IPS-NIHi7 (cell line): ENCODE measurements at regions not wholly inside any gene's neighbourhood (a gene's known extent, or its start where the extent isn't known, plus 50 kb on each side); places are given as distances from the start of the nearest gene placed in this dataset.
A peak's percentile ranks its signal among the peaks of the same experiment; 100 is the strongest.

Experiments used
- DNase-seq: peaks from one replicate; pipeline ENCODE4 v3.0.0; 2012; ENCODE audit warnings: mixed read lengths; ENCODE audit errors: extremely low spot score

DNA sequence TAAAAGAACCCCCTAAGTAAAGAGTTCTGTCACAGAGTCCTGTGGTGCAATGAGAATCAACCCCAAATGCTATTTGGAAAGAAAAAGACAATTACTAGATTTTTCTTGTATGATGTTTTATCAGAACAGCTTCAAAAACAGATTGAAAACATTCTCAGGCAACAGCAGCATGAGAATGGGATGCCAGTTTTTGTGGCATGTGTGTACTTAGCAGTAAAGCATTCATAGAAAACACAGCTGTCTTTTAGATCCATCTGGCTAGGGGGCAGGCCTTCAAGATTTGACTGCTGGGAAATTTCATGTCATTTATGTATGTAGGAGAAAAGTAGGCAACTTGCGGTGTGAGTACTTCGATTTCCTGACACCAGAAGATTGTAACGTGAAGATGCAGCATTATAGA lies 170.5 kb upstream of the HTR2A start:
- no peak for DNase-seq

DNA sequence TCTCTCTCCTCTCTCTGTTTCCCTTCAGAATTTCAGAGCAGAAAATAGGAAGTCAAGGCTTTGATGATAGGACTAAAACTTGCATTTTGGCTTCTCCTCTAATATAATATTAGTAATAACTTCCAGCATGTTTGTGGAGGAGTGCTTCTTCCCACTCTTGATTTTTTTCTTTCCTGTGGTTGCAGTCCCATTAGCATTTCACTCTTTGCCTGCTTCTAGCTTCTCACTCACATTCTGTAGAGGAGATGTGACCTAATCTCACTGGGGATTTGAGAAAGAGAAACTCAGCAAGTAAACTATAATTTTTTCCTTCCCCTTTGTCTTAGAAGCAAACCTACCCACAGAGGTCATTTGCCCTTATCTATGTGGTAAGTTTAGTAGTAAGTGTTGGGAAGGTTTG lies 169.4 kb upstream of the HTR2A start:
- no peak for DNase-seq

DNA sequence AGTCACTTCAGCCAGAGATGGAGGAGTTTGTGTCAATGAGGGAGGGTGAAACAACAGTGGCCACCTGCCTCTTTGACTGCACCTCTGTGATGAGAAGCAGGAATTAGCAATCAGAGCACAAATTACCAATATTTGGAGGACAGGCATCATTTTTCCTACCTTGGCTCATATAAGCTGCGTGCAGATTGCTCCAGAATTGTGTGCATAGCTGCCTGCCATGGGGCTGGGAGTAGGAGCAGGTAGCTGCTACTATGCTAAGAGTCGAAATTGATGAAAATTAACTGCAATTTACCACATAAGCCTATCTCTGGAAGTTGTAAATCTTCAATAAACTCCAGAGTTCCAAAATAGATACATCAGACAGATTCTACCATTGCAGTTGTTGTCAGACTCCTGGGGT lies 167.5 kb upstream of the HTR2A start:
- DNase-seq, result no peak

DNA sequence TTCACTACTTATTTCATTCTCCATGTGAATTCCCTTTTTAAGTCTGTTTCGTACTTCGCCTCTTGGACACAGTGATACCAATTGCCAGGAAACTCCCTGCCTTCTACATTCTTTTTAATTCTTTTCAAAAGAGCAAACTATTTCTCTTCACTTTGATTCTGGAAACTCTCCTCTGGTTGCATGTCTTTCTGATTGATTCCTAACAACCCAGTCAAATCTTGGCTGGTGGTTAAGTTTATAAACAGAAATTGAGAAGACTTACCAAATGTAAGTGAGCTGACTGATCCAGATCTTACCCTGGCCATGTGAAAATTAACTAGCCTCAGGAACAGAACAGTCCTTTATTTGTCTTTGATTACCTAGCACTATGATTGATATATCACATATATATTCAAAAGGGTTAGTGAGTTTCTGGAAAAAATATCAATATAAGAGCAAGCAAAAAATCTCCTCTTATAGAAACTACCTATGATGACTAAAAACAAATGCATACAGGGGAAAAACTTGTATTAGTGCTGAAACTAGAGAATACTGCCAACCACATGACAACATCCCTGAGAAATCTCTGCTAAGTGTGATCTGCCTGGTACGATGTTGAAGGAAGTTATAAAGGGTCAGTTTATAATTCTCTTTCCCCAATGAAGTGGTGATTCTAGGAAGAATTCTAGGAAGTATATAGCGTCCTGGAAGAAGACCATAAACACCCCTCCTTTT lies 152.6 kb upstream of the HTR2A start:
- no peak for DNase-seq

DNA sequence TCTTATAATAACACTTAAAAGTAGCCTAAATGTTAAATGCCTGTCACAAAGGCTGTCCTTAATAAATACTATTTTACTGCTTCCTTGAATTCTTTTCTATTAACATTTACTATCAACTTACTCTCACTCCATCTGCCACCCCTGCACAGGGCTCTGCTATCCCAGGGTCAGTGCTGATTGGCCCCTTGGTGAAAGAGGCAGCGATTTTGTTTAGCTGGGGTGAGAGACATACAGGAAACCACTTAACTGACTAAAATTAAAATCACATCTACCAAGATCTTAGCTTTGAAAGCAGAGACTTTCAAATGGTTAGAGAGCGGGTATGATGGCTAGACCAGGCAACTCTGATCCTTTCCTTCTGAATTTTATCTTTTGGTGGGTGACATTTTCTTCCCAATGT lies 149.9 kb upstream of the HTR2A start:
- no peak for DNase-seq

DNA sequence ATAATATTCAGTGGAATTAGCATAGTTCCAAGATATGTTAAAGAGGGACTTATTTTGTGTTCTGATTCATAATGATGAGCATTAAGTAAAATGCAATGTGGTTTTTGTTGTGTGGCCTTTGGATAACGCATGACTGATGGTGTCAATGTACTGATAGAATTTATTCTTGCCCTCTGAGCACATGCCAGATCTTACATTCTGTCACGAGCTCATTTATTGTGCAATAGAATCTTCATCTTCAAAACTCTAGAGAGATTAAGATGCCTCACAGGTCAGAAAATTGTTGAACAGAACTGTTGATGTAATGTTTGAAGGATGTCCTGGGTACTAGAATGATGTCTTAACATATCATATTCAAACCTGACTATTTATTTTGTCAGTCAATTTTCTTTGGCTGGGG lies 148.0 kb upstream of the HTR2A start:
- DNase-seq, result no peak

DNA sequence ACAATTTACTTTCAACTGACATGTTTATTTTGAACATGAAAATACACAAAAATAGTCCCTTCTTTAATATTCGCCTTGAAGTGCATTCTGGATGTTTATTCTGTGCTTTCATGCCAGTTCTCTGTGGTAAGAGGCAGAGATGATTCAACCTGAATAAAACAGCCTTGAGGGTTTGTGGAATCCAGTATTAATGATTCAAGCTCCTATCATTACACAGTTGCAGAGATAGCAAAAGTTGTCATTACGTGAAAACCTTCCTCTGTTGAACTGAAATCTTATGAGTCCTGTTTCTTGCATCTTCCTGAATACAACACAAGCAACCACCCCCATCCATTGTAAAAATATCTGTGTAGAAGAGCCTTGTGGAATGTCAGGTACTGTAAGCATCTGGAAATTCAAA lies 142.3 kb upstream of the HTR2A start:
- DNase-seq, result no peak

DNA sequence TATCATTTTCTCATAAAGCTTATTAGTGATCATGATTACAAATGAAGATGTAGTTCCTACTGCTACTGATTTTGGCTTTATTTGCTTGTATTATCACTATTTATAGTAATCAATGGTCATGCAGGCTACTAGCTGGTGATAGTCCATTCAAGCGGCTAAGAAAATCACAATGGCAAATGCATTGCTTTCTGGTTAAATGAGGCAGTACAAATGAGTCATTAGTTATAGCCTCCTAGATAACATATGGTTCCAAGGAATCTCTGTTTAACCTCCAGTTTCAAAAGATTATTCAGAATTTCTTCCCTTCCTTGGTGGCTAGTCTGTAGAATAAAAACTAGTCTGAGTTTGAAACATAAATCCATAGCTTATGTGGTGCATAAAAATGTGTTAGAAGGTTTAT lies 141.3 kb upstream of the HTR2A start:
- no peak for DNase-seq

DNA sequence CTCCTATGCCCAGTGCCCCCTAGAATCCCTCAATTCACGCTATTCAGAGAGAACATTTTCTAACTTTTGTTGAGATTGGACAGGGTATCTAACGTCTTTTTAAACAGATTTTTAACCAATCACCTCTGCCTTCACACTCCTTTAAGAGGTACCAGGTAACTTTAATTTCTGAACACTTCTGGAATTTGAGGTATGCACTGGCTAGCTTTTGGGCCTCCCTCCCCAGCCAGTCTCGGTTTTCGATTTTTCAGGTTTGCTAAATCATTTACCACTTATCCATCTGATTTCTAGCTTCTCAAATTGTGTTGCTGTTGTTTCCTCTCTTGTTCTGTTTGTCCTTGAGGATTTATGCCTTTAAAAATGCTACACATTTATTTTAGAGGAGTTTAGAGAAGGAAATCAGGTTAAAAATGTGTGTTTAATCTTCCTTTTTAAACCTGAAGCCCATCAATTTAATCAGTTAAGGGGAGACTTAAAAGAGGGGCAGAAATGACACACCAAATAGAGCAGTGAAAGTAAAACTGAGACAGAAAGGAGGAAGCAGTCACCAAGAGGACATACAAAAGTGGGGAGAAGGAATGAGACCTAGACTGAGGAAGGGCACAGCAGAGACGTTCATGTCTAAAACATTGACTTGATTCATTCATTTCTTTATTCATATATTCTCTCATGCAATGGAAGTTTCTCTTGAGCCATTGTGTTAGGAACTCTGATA lies 139.6 kb upstream of the HTR2A start:
- no peak for DNase-seq

DNA sequence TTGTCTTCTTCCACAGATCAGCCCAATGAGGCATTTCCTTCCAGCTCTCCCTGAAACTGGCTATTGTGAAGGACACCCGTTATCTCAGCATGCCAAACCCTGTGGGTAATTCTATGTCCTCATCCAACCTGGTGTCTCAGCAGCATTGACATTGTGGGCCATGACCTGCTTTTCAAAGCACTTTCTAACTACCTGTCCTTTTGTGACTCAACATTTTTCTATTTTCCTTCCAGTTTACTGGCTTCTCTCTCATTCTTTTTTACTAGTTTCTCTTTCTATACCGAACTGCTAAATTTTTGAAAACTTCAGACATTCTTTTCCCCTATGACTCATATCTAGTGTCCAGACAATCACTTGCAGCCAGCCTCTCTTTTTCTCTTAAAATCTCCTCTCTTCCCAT lies 136.4 kb upstream of the HTR2A start:
- DNase-seq, result no peak

DNA sequence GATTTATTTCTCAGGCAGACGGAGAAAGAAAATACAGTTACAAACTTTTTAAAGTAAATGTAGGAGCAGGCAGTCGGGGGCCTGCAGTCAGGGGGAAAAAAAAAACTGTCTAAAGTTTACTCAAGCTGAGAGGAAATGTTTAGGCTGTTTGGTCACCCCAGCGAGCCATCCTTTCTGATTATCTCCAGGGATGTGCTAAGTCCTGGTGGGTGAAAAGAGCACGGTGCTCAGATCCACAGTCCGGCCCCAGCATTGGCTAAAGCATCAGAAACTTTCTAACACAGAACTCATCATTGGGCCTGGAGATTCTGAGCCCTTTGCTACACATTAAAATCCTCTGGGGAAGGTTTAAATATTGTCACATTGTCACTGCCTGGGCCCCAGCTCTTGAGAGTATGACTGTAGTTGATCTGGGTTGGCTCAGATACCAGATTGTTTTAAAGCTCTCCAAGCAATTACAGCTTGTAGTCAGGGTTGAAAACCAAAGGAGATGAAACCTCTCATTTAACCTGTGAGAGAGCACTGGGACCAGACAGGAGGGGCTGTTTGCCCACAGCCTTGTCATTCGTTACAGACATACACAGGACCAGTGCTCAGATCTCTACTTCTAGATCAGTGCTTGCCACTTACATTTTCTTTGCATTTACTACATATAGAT lies 131.1 kb upstream of the HTR2A start:
- no peak for DNase-seq

DNA sequence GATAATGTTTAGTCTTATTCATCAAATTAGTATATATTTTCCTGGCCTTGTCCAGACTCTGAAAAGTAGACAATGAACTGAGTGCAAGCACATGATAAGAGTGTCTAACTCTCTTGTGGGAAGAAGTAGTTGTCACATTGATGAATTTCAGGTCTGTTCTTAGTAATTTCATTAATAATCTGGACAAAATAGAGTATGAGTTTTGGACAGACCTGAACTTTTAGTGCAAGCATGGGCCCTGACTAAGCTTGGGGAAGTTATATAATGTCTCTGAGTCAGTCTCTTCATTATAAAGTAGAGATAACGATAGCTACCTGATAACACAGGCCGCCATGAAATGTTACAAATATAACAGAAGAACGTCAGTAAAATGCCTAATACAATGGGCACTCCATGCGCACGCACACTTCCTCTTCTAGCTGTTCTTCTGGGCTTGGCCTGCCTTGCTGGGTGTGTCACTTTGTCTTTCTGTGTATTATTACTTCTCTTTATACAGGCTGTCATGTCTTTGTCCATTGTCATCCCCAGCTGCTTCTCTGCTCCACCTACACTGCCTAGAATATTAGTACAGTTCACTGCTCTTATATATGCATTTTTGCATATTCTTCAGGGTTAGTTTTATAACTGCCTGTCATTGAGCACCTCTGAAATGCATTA lies 129.1 kb upstream of the HTR2A start:
- no peak for DNase-seq

DNA sequence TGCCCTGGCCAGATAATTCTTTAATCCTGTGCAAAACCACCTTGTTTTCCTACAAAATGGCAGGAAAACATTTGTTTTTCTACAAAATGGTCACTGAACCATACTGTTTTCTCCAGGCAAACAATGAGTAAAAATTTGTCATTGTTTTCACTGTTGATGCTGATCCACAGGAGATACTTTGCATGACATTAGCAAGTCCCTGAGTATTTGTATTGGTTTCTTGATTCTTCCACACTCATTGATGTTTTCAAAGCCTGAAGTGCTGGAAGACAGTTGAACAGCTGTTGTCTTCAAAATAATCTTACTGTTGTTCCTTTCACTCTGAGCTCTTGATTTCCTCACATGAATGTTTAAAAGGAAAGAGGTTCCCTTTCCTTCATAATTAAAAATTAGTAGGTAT lies 123.1 kb upstream of the HTR2A start:
- DNase-seq, result no peak

DNA sequence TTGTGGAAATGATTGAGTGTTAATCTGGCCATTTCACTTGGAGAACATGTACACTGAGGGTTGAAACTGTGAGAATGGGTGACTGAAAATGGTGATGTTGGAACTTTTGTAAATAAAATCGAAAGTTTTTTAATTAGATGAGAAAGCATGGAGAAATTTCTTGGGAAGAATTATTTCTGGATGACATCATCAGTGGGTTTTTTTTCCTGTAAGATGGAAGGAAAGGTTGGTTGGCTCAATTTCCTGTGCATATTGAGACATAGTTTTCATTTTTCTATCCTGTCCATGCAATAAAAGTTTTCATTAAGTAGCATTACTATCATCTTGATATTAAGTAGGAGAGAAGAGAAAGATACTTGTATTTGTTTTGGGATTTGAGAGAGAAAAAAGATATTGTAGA lies 120.6 kb upstream of the HTR2A start:
- no peak for DNase-seq

DNA sequence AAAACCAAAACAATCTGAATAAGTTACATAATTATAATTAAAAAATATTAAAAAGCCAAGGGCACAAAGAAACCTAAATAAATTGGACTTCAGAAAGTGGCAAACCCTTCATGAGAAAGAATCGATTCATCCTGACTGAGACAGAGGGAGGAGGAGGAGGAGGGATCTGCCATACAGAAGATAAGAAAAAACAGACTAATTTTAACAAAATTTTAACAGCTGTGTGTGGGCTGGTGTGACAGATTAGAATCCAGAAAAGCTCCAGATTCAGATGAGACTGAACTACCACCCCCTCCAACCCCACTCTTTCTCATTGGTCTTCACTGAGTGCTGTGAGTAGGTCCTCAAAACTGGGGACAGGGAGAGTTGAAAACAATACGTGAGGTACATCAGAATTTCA lies 111.5 kb upstream of the HTR2A start:
- no peak for DNase-seq

DNA sequence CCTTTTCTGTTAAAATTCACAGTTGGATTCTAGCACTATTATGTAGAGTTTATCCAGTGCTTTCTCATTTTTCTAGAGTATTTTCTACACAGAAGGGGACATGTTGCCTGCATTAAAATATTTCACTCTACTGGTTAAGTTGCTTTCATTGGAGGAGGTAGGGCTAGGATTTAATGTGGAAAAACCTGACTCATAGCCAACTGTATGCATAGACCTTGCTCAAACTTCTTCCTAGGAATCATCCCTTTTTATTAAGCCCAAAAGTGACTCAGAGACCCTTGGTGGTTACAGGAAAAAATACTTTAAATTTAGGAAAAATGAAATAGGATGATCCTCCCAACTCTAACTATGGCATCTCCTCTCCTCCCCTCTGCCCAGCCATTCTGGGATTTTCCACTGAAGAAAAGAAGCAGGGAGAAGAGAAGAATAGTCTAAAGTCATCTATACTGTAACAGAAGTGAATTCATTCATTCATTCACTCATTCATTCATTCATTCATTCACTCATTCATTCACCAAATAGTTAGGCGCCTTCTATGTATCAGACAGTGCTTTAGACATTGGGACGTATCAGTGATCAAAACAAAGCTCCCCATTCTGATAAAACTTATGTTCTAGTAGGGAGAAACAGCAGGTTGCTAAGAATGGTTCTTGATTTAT lies 109.0 kb upstream of the HTR2A start:
- no peak for DNase-seq

DNA sequence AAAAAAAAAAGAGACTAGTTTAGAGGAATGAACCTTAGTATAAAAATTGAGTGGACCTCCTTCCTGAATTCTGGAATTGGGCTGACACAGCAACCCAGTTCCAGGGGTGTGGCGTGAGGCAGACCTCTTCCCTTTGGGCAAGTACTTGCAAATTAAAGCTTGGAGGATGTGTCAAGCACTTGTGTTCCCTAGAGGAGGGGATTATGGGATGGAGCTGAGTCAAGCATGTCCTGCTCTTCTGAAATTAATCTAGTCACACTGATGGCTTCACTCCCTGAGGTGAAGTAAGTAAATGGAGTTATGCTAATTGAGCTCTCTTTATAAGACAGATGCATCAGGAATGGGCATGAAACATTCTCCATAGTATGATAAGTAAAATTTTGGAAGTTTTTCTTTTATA lies 107.7 kb upstream of the HTR2A start:
- DNase-seq, result no peak

DNA sequence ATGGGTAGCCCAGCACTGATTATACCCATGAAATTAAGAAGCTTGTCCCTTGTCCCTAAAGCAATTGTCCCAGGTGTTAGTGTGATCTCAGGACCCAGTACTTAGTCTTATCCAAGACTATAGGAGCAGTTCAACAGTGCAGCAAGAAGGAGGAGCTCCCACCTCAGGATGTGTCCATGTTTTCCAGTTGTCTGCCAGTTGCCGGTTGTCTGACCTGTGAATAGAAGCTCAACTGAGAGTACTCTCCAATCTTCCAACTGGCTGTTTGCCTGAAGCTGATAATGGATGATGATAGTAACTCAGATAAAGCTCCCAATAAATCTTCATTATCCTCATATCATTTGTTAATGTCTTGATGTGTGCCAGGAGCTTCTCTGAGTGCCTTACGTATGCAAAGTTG lies 107.2 kb upstream of the HTR2A start:
- peak; percentile 31 for DNase-seq

DNA sequence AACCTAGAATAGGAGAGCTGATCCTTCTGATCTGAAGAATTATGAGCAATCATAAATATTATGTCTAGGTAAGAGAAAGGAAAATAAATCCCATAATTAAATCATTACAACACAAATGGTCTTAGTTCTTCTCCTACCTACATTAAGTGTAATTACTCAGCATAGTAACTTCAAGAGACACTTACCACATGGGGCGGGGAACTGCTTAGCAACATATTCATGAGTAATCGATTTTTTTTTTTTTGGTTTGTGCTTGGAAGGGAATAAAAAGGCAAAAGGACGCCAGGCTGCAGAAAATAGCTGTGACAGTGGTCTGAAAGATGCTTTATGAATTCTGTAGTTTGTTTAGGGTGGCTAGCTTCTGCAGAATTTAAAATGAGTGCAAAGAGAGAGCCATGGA lies 103.3 kb upstream of the HTR2A start:
- no peak for DNase-seq

DNA sequence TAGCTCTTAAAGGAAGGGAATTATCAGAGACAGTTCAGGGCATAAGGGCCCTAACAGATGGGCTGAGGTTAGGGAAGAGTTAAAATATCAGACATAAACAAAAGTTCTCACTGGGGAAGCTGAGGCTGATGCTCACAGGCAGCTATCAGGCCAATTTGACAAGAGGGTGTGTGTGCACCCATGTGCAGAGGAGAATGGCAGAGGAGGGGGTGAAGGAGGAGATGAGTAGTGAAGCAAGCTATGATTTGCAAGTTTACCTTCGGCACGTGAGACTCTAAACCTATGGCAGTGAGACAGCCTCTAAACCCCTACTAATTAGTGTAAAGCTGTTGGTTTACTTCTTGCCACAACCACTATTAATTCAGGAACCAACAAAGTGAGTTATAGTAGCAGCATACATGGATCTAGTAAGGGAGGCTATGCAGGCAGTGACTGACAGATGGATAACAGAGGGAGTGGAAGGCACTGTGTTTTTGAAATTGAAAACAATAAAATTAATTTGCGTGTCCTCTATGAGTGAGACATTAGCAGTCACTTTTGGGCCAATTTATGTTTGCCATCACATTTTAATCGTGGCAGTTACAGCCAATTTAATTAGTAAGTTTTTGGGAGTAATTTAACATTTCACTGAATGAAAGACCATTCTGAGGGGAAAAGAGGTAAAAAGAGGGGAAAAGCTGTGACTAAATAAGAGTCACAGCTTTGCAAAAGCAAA lies 99.6 kb upstream of the HTR2A start:
- no peak for DNase-seq

DNA sequence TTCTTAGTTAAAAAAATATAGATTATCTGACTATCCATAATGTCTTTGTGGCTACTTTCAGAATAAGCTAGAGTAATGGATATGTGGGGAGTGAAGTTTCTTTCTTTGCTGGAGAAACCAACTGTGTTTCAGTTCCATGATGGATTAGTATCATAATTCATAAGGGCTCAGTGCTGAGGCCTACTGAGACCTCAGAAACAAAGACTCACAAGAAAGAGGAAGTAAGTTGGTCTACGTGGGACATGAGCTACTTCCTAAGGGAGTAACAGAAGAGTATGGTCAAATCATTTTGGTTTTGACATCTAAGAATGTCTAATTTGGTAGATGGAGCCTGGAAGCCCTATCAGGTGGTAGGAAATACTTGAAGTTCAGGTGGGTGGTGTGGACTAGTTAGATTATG lies 99.0 kb upstream of the HTR2A start:
- DNase-seq, result no peak

DNA sequence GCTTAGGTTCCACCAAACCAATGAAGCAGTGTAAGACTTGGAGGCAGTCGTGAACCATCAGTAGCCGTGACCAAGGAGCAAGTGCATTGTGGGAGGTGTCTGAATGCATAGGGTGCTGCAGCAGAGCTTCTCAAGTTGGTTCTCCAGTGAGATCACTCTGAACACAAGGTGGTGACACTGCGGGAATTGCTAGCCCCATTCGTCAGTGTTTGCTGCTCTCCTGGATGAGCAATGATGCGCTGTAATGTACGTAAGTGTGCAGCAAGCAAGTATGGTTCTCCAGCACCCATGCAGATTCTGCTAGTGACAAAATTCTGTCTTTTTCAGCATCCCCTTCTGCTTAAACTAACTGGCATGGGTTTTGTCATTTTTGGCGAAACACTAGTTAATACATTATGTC lies 97.6 kb upstream of the HTR2A start:
- no peak for DNase-seq
